Psoas muscle (tissue), 7 donors: ENCODE measurements at regions not wholly inside any gene's neighbourhood (a gene's known extent, or its start where the extent isn't known, plus 50 kb on each side); places are given as distances from the start of the nearest gene placed in this dataset.

Experiments
- ATAC-seq, 4 donors: fragments of 200-7000 bp; cut with Tn5 transposase; one replicate each; pipeline ENCODE4 v1.9.1; 2020; ENCODE audit warnings: moderate library complexity in 3 of 4, mild to moderate bottlenecking in 2 of 4
- DNase-seq, 2 donors: peaks; one replicate each; pipeline ENCODE4 v3.0.0-alpha.2; 2020
- H3K27ac ChIP-seq: fragments of 200-600 bp; one replicate; pipeline ENCODE4 v1.8.0; 2022
- H3K27me3 ChIP-seq, 3 donors: fragments of 200-600 bp in 1 of 3; one replicate each; pipeline versions ENCODE4 v1.6.1 to v1.8.0; 2013 to 2022; ENCODE audit warnings: low read length in 2 of 3, mild to moderate bottlenecking in 2 of 3, moderate library complexity in 1 of 3; ENCODE audit not compliant: insufficient read depth in 3 of 3
- H3K36me3 ChIP-seq, 2 donors: fragments of 200-600 bp in 1 of 2; one replicate each; pipeline versions ENCODE4 v1.6.1 to v1.8.0; 2013 to 2022; ENCODE audit warnings: low read depth in 1 of 2, mild to moderate bottlenecking in 1 of 2, moderate library complexity in 1 of 2; ENCODE audit not compliant: insufficient read depth in 1 of 2
- H3K4me1 ChIP-seq: fragments of 200-600 bp; one replicate; pipeline ENCODE4 v1.8.0; 2022
- H3K4me3 ChIP-seq: fragments of 200-600 bp; one replicate; pipeline ENCODE4 v1.8.0; 2022; ENCODE audit warnings: mild to moderate bottlenecking
- H3K9me3 ChIP-seq: fragments of 200-600 bp; one replicate; pipeline ENCODE4 v1.8.0; 2022
- CTCF ChIP-seq: fragments of 200-600 bp; IDR thresholded peaks from one replicate; pipeline ENCODE4 v1.8.0; 2022; ENCODE audit warnings: antibody characterized with exemption
- WGBS, 3 donors: extraction: QIAGEN DNeasy Blood & Tissue Kit; methylation state at CpG; one replicate each; pipeline versions ENCODE4 v1.1.6 to v1.1.7; 2013; 5-methylcytosine and 5-hydroxymethylcytosine counted together
- intact Hi-C, 2 donors: fragments of 100-400 bp; cut with DNase I; formaldehyde crosslinking; loops; one replicate each; pipeline versions ENCODE4 v1.11.0 to v1.14.2; 2022
- donor health status: healthy with polysubstance abuse.
- donor health status: DM: no; HTN: no; CAD: no; lungs with moderate emphysema.
- donor health status: Bipolar disorder and iron deficiency.
- donor health status: healthy.
- donor health status: DM: yes; HTN: yes; CAD: no.
- donor health status: DM: no; HTN: no; CAD: no.
- donor health status: DM: yes; HTN: yes; CAD: no.

GRCh38 chr11:80598905-80599304, 1158.1 kb upstream of the TENM4 start:
- intact Hi-C loops = no loop called here
- Histone ChIP-seq H3K9me3 (no peaks in the 10 kb centered on the region), H3K27me3 (no peaks in the 10 kb centered on the region), H3K36me3 (no peaks in the 10 kb centered on the region), H3K4me1 (no peaks in the 10 kb centered on the region), H3K4me3 (no peak overlapping the region), H3K27ac (no peak overlapping the region)
- WGBS, 3 donors = 80 to 86% (median 82%) methylated on average over 6 of the region's 6 CpGs
- no peak for DNase-seq
- ATAC-seq = no peak
- no peak for TF ChIP-seq CTCF

- no peaks in the 10 kb centered on the region for H3K4me1 ChIP-seq
- H3K4me3 ChIP-seq = no peak overlapping the region
- DNase-seq = no peak
- H3K9me3 ChIP-seq = no peaks in the 10 kb centered on the region
- no peak overlapping the region for H3K27ac ChIP-seq
- no peak for TF ChIP-seq CTCF
- intact Hi-C loops = no loop called here
- ATAC-seq = no peak
- 85 to 92% (median 86%) methylated on average over 3 of the region's 3 CpGs for WGBS, 3 donors
- no peaks in the 10 kb centered on the region for H3K36me3 ChIP-seq
- no peaks in the 10 kb centered on the region for H3K27me3 ChIP-seq
Measured at GRCh38 chr11:80596291-80596810, 1155.5 kb upstream of the TENM4 start.

- Histone ChIP-seq H3K27me3 (no peaks in the 10 kb centered on the region), H3K36me3 (no peaks in the 10 kb centered on the region), H3K27ac (no peak overlapping the region), H3K9me3 (no peaks in the 10 kb centered on the region), H3K4me3 (no peak overlapping the region), H3K4me1 (no peaks in the 10 kb centered on the region)
- 66 to 72% (median 67%) methylated on average over 4 of the region's 4 CpGs for WGBS, 3 donors
- DNase-seq (no peak), ATAC-seq (no peak)
- intact Hi-C loops = no loop called here
- no peak for TF ChIP-seq CTCF
Measured at GRCh38 chr11:80595011-80595410, 1154.2 kb upstream of the TENM4 start.

- H3K36me3 ChIP-seq = no peaks in the 10 kb centered on the region
- no peaks in the 10 kb centered on the region for H3K9me3 ChIP-seq
- no peak overlapping the region for H3K27ac ChIP-seq
- H3K4me3 ChIP-seq = no peak overlapping the region
- no peak for TF ChIP-seq CTCF
- H3K4me1 ChIP-seq = no peaks in the 10 kb centered on the region
- 61 to 69% (median 63%) methylated on average over 2 of the region's 2 CpGs for WGBS, 3 donors
- ATAC-seq (no peak), DNase-seq (no peak)
- intact Hi-C loops = no loop called here
- no peaks in the 10 kb centered on the region for H3K27me3 ChIP-seq
Measured at GRCh38 chr11:80593648-80594374, 1153.0 kb upstream of the TENM4 start.

GRCh38 chr11:80592546-80592945, 1151.7 kb upstream of the TENM4 start:
- Histone ChIP-seq H3K4me1 (no peaks in the 10 kb centered on the region), H3K9me3 (no peaks in the 10 kb centered on the region), H3K27ac (no peak overlapping the region), H3K27me3 (no peaks in the 10 kb centered on the region), H3K4me3 (no peak overlapping the region), H3K36me3 (no peaks in the 10 kb centered on the region)
- no peak for ATAC-seq
- no peak for DNase-seq
- 65 to 87% (median 86%) methylated on average over 4 of the region's 4 CpGs for WGBS, 3 donors
- no peak for TF ChIP-seq CTCF
- intact Hi-C loops = no loop called here
